ENCODE measurements at regions not wholly inside any gene's neighbourhood (a gene's known extent, or its start where the extent isn't known, plus 50 kb on each side); places are given as distances from the start of the nearest gene placed in this dataset.

DNA sequence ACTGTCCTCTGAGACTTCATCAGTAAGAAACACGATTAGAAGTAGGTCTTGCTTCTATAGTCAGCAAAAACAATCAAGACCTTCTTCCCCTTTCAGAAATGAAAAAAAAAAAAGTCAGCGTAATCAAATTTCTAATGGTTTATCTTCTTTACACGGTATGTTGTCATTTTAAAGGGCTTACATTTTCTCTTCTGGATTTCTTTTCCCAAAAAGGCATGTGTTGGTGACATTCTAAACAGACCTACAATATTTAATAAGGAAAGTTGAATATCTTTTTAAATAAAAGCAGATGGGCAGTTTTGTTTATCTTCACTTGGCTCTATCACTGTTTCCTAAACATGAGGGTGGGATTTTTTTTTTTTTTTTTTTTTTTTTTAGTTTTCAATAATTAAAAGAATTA lies 197.3 kb upstream of the ADAMTS9 start:
- DNase-seq: no peak
- H3K79me2 ChIP-seq (ENCODE audit: insufficient read depth): no peaks in the 10 kb centered on the region
- H3K9ac ChIP-seq: no peak overlapping the region
- no peaks in the 10 kb centered on the region for H3K27me3 ChIP-seq (ENCODE audit: insufficient read depth)
- ChIA-PET CTCF (interaction anchor here (0.6 kb wide), 1 partner anchor 346 kb away, joined by 3 read pairs; no protein-coding TSS in a partner anchor), POLR2A (no interaction called here)
- H3F3A ChIP-seq (replicated peaks; ENCODE audit: insufficient read depth): no peaks in the 10 kb centered on the region
- TF ChIP-seq GATA2 (CRISPR knock-in tag; IDR thresholded peaks at IDR 0.05) (no peak), GABPA (IDR thresholded peaks at IDR 0.05; ENCODE audit: low read depth) (no peak), CHD2 (IDR thresholded peaks at IDR 0.05; ENCODE audit: low read length, partially characterized antibody) (no peak), POLR2AphosphoS5 (IDR thresholded peaks at IDR 0.05; ENCODE audit: low read depth, low read length) (no peak), TAF1 (IDR thresholded peaks at IDR 0.05; ENCODE audit: borderline replicate concordance, low read depth, low read length) (no peak), EP300 (IDR thresholded peaks at IDR 0.05; ENCODE audit: borderline replicate concordance in 1 of 2, low read depth in 1 of 2, low read length in 1 of 2) (peak in 1 of 2 experiments; percentile 72; a peak in 2 of 4 replicates), FOXJ3 (CRISPR knock-in tag; IDR thresholded peaks at IDR 0.05) (no peak), RCOR1 (IDR thresholded peaks at IDR 0.05; ENCODE audit: low read length) (peak; percentile 52; the same call in 1 of the 2 replicates), MEF2A (IDR thresholded peaks at IDR 0.05; ENCODE audit: borderline replicate concordance, low read depth) (no peak), TCF12 (IDR thresholded peaks at IDR 0.05) (no peak)
- TF ChIP-seq, protein P1, sequence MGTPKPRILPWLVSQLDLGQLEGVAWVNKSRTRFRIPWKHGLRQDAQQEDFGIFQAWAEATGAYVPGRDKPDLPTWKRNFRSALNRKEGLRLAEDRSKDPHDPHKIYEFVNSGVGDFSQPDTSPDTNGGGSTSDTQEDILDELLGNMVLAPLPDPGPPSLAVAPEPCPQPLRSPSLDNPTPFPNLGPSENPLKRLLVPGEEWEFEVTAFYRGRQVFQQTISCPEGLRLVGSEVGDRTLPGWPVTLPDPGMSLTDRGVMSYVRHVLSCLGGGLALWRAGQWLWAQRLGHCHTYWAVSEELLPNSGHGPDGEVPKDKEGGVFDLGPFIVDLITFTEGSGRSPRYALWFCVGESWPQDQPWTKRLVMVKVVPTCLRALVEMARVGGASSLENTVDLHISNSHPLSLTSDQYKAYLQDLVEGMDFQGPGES (IDR thresholded peaks at IDR 0.05; ENCODE audit: low read depth, low read length): no peak
- TF ChIP-seq, protein P2, sequence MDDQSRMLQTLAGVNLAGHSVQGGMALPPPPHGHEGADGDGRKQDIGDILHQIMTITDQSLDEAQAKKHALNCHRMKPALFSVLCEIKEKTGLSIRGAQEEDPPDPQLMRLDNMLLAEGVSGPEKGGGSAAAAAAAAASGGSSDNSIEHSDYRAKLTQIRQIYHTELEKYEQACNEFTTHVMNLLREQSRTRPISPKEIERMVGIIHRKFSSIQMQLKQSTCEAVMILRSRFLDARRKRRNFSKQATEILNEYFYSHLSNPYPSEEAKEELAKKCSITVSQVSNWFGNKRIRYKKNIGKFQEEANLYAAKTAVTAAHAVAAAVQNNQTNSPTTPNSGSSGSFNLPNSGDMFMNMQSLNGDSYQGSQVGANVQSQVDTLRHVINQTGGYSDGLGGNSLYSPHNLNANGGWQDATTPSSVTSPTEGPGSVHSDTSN (IDR thresholded peaks at IDR 0.05): no peak
- TF ChIP-seq, protein P3, sequence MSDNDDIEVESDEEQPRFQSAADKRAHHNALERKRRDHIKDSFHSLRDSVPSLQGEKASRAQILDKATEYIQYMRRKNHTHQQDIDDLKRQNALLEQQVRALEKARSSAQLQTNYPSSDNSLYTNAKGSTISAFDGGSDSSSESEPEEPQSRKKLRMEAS (IDR thresholded peaks at IDR 0.05; ENCODE audit: low read depth): no peak
- TF ChIP-seq, protein P4, sequence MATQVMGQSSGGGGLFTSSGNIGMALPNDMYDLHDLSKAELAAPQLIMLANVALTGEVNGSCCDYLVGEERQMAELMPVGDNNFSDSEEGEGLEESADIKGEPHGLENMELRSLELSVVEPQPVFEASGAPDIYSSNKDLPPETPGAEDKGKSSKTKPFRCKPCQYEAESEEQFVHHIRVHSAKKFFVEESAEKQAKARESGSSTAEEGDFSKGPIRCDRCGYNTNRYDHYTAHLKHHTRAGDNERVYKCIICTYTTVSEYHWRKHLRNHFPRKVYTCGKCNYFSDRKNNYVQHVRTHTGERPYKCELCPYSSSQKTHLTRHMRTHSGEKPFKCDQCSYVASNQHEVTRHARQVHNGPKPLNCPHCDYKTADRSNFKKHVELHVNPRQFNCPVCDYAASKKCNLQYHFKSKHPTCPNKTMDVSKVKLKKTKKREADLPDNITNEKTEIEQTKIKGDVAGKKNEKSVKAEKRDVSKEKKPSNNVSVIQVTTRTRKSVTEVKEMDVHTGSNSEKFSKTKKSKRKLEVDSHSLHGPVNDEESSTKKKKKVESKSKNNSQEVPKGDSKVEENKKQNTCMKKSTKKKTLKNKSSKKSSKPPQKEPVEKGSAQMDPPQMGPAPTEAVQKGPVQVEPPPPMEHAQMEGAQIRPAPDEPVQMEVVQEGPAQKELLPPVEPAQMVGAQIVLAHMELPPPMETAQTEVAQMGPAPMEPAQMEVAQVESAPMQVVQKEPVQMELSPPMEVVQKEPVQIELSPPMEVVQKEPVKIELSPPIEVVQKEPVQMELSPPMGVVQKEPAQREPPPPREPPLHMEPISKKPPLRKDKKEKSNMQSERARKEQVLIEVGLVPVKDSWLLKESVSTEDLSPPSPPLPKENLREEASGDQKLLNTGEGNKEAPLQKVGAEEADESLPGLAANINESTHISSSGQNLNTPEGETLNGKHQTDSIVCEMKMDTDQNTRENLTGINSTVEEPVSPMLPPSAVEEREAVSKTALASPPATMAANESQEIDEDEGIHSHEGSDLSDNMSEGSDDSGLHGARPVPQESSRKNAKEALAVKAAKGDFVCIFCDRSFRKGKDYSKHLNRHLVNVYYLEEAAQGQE (IDR thresholded peaks at IDR 0.05; ENCODE audit: low read depth, low read length): no peak
- H3K9me3 ChIP-seq: no peaks in the 10 kb centered on the region
- no peak overlapping the region for H3K4me3 ChIP-seq (ENCODE audit: low read depth in 2 of 2, low read length in 1 of 2)
- peak overlapping the region in 1 of 2 experiments; percentile 73; a peak in 2 of 4 replicates for H3K27ac ChIP-seq (ENCODE audit: low read depth in 2 of 2, low read length in 1 of 2)
- H3K9me2 ChIP-seq: no peaks in the 10 kb centered on the region
- no peak overlapping the region for H3K4me2 ChIP-seq
- no peaks in the 10 kb centered on the region for H4K20me1 ChIP-seq (ENCODE audit: insufficient read depth)
- peaks cover 0 to 6% of the 10 kb centered on the region in 2 experiments; a peak in 2 of 4 replicates for H3K4me1 ChIP-seq (ENCODE audit: control insufficient read depth in 1 of 2, insufficient read depth in 2 of 2, low read depth in 1 of 2, low read length in 1 of 2)
- H2AFZ ChIP-seq (ENCODE audit: low read depth): no peak overlapping the region
- H3K36me3 ChIP-seq (replicated peaks in 1 of 2; ENCODE audit: control insufficient read depth in 1 of 2, insufficient read depth in 2 of 2, low read length in 1 of 2): no peaks in the 10 kb centered on the region
- 44% methylated on average over 3 of the region's 3 CpGs for WGBS (ENCODE audit: low lambda C conversion rate)
